NCI-H187 (cell line): ENCODE measurements at regions not wholly inside any gene's neighbourhood (a gene's known extent, or its start where the extent isn't known, plus 50 kb on each side); places are given as distances from the start of the nearest gene placed in this dataset.
A peak's percentile ranks its signal among the peaks of the same experiment; 100 is the strongest.

ENCODE experiments used
- DNase-seq, 2 experiments: peaks; one replicate each; lab custom pipeline; 2025; lab: John Stamatoyannopoulos, UW

DNA sequence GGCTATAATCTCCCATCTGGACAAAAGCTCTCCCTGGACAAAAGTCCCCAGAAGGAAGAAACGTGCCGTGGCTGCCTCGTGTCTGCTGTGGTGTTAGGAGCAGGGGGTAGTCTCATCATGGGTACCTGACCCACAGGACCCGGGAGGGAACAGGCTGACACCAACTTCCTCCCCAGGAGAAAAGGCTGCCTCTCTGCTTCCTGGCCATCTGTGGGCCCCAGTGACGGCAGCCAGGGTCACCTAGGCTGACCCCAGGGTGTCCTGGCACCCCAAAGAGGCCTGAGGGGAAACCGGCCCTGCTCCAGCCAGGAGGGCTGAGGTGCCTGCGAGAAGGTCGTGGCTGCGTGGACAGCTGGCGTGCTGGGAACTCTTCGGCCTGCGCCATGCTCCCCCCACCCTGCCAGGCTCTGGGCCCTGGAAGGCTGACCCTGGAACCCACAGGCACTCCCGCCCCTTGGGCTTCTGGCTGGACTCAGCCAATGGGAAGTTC lies 133.9 kb downstream of the RFLNA start:
- no peak for DNase-seq

GRCh38 chr12:124428136-124428791 lies 133.4 kb downstream of the RFLNA start:
- DNase-seq: no peak

DNA sequence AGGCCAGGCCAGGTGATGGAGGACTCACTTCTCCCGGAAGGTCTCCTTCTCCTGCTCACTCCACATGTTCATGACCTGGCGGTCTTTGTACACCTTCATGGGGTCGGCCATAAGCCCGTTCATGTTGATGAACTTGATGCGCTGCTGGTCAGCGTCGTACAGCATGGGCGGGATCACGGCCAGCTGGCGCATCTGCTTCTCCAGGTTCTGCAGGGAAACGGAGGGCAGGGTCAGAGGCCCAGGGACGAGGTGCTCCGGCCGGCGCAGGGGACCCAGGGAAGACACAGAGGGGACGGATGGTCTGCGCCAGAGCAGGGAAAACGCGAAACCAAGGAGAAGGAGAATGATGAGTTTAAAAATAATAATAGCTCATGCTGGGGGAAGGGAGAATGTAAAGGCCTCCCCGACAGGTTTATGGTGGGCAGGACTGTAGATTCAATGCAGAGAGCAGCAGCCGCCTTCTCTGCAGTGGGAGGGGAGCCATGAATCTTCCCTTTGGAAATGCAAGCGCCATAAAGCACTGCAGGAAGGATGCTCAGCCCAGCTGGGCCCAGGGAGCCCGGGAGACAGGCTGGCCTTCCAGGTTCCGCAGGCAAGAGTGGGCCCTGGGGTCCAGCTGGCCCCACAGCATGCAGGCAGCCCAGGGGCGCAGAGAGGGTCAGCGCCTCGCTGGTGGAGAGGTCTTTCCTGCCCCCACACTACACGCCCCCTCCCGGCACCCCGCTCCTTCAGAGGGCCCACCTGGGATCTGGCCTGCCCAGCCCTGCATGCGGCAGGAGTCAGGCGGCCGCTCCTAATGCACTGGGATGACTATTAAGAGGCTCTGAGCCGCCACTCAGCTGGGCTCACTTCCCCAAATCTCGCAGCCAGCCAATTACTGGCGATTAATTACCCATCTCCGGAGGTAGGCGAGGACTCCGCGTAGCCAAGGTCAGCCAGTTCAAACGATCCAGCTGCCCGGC lies 132.0 kb downstream of the RFLNA start:
- no peak for DNase-seq

DNA sequence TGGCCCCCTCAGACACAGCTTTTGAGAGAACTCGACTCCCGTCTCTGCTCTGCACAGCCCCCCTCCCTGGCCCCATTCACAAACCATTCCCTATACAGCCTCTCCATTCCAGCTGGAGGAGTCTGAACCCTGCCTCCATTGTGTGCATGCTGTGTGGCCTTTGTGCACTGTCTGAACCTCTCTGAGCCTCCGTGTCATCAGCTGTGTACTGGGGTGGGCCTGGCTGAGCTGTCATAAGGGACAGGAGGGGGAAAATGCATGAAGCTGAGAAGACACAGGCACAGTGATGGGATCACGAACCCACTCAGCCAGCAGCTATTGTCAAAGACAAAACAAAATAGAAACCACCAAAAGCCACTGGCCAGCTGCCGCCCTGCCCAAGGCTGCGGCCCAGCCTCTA lies 130.8 kb downstream of the RFLNA start:
- DNase-seq: no peak

DNA sequence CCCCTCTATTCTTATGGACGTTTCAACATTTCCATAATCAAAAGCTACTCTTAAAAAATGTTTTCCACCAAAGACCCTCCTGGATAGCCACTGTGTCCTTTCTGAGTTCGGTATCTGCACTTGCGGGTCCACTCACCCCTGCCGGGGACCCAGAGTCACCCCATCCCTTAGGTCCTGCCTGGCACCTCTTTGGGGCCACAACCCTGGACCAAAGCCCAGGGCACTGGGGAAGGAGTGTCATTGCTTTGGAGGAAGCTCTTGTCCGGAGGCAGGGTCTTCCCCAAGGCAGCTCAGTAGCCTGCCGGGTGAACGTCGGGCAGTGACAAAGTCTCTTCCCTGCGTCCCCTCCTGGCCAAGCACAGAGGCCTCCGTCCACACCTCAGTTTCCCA lies 129.6 kb downstream of the RFLNA start:
- no peak for DNase-seq

- DNase-seq: no peak
Measured at GRCh38 chr12:124423761-124424515, 129.0 kb downstream of the RFLNA start.

DNA sequence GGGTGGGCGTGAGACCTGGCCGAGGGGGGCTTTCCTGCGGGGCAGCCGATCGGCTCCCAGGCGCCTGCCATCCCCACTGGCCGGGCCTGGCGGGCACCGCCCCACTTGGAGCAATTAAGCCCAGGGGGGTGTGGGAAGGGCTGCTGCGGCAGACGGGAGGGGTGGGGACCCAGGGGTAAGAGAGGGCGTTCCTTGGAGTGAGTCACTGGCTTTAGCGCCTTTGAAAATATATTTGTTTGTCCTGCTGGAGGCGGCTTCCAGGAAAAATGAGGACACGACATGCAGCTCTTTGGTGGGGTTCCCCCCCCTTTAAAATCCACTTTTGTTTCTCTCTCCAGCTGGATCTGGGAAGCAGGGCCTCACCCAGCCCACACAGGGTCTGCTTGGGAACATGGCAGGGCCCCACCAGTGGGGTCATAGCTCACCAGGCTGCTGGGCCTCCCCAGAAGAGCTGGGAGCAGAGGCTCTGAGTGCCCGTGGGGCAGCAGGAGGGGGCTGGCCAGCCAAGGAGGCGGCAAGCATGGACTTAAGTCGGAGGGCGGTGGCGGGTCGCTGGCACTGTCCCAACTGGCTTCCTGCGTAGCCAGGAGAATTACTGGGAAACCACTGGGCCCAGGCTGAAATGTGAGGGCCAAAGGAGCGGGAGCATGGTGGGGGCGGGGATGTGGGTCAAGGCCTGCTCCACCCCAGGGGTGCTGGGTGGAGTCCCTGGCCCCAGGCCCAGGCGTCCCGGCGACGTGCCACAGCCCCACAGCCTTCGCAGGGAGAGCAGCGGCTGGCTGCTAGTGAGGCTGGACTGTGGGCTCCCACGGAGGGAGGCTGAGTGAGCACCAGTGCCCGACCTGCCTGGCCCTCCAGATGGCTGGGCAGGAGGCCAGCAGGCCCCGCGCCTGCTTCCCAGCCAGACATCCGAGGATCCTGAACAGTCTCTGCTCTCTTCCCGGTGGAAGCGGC lies 128.0 kb downstream of the RFLNA start:
- DNase-seq: no peak

- DNase-seq: peak; percentile 52 to 87
Measured at GRCh38 chr12:124422142-124422569, 127.3 kb downstream of the RFLNA start.

GRCh38 chr12:124420996-124421674 lies 126.2 kb downstream of the RFLNA start:
- DNase-seq: no peak

- no peak for DNase-seq
Measured at GRCh38 chr12:124420041-124420995, 125.4 kb downstream of the RFLNA start.

DNA sequence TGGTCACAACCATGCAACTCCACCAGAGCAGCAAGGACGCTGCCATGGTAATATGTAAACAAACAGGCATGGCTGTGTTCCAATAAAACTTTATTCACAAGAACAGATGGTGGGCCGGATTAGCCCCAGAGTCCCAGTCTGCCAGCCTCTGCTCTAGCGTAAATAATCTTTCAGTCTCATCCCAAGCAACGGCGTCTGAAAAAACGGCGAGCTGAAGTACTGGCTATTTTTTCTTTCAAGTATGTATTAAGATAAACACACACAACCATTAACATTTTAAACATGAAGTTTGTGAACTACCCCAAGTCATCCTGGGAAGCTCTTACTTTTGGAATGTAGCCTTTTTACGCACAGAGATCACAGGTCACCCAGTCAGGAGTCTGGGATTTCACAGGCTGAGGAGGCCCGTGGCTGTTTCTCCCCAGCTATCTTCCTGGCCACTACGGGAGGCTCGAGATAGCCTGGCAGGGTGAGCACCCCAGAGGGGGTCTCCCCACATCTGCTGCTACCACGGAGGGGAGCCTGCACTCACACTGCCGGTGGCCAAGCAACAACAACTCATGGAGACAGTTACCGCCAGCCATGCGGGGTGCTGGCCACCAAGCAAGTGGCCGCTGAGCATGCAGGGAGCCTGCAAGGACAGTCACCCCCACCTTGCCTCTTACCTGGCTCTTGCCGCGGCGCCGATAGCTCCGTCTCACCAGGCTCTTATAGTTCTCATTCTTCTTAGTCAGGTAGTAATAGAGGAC lies 124.6 kb downstream of the RFLNA start:
- DNase-seq: no peak

DNA sequence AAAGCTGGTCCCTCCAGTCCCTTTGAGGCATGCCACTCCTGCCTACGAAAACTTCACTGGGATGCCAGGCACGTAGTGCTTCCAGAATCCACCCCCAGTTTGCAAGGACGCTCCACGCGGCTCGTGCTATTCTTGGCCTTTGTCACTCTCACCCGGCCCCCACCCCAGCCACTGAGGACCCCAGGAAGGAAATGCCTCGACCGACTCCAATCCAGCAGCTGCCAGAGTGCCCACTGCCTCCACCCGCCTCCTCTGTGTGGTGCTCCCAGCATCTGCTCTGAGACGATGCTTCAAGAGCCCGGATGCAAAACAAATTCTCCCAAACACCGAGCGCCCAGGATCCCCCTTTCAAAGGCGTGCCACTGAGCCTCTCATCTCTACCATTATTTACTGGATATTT lies 123.9 kb downstream of the RFLNA start:
- no peak for DNase-seq

DNA sequence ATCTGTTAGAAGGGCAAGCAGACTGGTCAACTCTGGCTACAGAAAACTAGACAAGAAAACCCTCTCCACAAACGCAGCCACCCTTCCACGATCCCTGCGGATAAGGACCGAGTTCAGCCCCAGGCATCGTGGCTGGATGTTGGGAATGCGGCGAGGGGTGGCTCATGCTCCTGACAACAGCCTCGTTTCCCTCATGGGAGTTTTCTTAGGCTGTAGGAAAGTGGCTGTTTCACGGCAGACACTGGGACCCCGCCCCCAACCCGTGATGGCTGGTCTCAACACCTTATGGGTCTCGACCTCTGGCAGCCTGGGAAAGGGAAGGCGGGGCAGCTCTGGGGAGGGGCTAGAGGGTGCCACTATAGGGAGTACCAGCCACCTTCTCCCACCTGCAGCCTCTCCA lies 123.3 kb downstream of the RFLNA start:
- DNase-seq: no peak

DNA sequence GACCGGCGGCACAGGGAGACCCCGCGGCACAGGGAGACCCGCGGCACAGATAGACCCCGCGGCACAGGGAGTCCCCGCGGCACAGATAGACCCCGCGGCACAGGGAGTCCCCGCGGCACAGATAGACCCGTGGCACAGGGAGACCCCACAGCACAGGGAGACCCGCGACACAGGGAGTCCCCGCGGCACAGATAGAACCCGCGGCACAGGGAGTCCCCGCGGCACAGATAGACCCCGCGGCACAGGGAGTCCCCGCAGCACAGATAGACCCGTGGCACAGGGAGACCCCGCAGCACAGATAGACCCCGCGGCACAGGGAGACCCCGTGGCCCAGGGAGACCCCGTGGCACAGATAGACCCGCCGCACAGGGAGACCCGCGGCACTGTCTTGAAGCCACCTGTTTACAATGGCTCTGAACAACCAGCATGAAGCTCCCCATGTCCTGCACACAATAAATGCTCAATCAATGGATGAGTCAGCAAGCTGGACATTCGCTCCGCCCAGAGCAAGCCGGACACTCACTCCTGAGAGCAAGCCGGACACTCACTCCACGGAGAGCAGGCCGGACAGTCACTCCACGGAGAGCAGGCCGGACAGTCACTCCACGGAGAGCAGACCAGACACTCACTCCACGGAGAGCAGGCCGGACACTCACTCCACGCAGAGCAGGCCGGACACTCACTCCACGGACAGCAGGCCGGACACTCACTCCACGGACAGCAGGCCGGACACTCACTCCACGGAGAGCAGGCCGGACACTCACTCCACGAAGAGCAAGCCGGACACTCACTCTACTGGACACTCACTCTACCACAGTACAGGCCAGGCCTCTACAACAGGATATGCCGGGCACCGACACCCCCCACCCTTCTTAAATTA lies 121.9 kb downstream of the RFLNA start:
- no peak for DNase-seq

DNA sequence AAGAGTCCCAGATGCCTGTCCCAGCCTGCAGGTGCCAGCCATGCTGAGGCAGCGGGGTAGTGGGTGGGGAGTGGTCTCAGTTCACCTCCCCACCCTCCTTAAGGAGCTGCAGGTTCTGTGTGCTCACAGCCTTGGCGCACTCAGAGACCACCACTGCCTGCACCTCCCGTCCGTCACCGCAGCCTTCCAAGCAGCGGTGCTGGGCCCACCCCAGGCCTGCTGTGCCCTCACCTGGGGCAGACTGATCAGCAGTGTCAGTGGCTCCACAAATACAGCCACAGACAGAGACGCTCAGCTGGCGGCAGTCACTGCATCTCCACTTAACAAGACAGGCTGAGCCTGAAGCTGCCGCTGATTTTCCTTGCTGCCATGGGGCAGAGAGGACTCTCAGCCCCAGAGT lies 120.2 kb downstream of the RFLNA start:
- DNase-seq: no peak

GRCh38 chr12:124413915-124414314 lies 119.0 kb downstream of the RFLNA start:
- DNase-seq: no peak

DNA sequence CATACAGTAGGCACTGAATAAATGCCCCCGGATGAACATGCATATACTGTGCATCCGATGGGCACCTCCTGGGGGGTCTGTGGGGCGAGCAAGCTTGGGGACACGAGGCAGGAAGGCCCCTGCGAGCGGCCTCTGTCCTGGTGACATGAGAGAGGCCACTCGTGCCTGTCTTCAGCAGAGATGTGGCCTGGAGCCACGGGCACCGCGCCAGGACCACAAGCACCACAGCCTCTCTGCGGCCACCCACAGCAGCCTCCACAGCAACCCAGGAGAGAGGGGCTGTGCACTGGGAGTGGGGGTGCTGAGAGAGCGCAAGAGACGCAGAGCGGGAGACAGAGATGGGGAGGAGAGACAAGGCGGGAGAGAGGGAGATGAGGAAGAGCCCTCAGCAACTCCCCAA lies 118.5 kb downstream of the RFLNA start:
- DNase-seq: no peak

DNA sequence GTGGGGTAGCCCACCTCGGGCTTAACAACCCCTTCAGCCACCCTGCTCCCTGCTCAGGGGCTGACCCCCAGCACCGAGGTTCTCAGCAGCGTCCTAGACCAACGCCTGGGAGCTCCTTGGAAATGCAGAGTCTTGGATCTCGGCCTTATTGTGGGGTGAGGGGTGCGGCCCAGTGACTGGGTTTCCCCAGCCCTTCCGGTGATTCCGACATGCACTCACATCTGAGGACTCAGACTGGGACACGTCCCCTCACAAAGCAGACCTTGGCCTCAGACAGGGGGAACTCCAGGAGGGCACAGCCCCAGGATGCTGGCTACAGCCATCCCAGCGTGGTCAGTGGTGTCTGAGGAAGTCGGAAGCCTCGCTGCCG lies 117.7 kb downstream of the RFLNA start:
- no peak for DNase-seq
